Hippocampal formation (tissue), 2 donors: ENCODE measurements at regions not wholly inside any gene's neighbourhood (a gene's known extent, or its start where the extent isn't known, plus 50 kb on each side); places are given as distances from the start of the nearest gene placed in this dataset.

Experiments
- DNase-seq, 2 donors: peaks; one replicate each; lab custom pipeline; 2025; lab: John Stamatoyannopoulos, UW

DNA sequence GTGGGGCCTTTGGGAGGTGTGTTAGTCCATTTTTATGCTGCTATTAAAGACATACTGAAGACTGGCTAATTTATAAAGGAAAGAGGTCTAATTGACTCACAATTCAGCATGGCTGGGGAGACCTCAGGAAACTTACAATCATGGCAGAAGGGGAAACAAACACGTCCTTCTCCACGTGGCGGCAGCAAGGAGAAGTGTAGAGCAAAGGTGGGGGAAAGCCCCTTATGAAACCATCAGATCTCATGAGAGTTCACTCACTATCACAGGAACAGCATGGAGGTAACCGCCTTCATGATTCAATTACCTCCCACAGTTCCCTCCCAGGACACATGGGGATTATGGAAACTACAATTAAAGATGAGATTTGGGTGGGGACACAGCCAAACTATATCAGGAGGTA lies 187.1 kb upstream of the OSR1 start:
- DNase-seq, result no peak

DNA sequence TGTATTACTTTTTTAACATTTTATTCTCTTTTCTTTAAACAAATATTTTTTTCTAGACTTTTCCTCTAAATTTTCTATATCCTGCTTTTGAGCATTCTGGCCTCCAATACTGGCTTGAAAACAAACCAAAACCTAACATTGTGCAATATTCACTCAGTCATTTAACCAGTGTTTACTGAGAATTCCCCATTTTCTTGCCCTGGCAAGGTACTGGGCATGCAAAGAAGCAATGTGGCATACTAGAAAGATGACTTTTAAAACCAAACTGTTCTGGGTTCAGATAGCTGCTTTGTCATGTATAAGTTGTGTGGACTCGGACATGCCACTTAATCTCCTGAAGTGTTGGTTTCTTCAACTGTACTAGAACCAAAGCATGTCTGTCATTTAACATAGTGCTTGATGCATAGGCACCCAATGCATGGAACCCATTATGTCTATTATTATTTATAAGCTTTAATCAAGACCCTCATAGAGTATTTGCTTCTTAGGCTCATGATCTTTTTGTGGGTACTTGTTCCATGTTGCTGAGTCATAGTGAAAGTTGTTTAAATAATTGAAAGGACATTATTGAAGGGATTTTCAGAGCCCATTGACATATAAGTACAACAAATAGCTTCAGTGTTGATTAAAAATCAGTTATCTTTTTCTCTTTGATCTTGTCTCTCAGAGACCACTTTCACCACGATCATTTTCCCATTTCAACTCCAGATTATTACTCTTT lies 185.4 kb upstream of the OSR1 start:
- no peak for DNase-seq

DNA sequence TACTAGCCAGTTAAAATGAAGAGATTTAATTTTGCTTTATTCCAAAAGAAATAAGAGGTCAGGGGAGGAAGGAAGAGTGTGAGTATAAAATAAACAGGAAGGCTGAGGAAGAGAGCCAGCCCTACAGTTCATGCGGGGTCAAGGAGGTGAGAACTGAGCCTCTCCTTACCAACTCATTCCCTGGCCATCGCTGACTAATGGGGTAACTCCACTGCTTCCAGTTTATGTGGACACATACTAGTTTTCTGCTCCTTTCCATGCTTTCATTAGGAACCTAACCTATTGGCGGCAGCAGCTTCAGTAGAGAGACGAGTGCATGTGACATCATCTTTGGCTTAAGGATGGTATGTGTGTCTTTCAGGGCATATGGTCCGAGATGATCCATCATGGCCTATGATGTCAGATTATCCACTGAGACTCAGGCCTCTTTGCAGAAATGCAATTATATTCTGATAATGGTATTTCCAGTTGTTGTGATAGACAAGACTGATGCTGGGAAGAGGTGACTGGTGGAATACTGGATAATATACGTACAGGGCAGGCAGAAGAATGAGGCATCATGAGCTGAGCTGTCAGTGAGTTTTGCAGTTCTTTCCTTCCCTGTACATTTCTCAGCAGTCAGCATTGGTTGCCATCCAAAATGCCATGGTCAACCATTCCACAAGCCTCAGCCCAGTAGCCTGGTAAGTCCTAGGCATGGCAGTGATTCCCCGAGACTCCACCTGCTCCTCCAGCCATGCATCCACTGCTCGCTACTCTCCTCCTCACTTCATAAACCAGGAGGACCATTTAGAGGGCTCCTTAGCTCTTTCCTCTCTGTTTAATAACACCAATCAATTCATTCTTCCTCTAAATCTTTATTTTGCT lies 184.6 kb upstream of the OSR1 start:
- no peak for DNase-seq

DNA sequence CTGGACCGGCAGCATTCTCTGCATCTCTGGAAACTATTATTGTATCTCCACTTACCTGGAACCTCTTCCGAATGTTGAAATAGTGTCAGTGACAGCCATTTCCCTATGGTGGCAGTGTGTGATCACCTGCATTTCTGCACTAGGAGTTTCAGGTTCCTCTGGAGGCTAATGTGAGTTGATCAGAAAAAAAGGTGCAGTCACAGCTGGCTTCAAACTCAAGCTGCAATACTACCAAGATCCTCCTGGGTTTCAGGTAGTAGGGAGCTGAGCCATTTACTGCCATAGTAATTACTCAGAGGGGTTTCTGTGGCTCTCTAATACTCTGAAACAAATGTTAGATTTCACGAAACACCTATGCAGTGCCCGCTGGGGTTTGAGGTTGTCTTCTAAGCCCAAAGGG lies 183.5 kb upstream of the OSR1 start:
- no peak for DNase-seq

DNA sequence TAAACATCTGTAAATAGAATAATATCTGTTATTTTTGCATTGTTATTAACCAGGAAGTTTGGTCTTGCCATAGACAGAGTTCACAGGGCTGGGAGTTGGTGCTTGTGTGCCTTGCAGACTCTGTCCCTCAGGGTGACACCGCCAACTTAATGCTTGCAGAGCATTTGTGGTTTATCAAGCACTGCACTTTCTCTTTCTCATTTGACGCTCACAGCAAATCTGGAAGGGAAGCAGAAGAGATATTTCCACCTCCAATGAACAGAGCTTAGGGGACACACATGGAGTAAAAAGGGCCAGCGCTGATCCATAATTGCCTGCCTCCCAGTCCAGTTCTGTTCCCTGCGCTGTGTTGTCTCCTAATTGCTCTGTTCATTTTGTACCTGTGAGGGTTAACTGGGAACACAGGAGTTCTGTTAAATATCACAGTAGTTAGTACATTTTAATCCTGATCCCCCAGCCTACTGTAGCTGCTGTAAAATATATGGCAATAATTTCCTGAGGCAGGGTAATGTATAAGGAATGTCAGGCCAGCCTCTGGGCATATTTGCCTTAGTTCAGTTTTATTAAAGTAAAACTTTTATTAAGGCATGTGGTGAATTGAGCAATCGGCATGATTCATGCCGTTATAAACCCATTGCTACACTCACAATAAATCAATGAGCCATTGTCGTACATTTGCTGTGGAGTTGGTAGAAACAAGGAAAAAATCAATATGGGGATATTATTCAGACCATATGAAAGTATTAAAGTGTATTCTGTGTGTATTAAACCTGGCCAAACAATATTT lies 182.5 kb upstream of the OSR1 start:
- DNase-seq, result no peak

DNA sequence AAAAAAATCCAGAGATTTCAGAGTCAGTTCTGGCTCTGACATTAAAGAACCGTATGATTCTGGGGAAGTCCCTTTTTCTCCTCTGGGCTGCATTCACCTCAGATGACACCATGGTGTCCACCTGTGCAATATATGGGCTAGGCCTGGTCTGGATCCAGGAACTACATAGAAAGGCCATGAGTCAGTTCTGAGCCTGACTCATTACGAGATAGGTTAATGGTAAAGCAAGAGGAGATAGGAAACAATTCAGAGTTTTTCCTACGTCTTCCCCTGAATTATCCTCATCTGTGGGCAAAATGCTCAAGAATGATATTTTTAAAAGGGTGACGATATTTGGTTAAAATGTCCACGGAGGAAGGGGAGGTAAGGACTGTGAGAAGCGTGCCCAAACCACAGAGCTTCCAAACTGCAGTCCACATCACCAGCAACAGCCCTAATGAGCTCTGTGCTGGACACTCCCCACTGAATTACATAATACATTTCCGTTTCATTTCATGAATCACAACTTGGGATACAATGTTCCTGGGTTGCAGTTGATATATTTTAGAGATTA lies 180.1 kb upstream of the OSR1 start:
- DNase-seq, result no peak

DNA sequence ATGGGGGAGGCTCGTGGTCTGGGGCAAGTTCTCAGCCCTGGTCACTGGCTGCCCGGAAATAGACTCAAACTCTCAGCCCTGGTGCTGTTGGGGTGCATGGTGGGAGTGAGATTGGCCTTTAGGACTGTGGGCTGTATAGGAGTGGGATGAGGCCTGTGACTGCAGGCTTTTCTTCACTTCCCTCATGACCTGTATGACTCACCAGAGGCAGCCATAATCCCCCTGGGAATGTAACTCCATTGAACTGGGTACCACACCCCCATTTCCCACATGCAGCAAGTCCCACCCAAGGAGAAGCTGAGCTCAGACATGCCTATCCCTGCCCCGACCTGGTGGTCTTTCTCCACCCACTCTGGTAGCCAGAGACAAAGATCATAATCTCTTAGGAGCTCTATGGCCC lies 177.7 kb upstream of the OSR1 start:
- DNase-seq, result no peak

DNA sequence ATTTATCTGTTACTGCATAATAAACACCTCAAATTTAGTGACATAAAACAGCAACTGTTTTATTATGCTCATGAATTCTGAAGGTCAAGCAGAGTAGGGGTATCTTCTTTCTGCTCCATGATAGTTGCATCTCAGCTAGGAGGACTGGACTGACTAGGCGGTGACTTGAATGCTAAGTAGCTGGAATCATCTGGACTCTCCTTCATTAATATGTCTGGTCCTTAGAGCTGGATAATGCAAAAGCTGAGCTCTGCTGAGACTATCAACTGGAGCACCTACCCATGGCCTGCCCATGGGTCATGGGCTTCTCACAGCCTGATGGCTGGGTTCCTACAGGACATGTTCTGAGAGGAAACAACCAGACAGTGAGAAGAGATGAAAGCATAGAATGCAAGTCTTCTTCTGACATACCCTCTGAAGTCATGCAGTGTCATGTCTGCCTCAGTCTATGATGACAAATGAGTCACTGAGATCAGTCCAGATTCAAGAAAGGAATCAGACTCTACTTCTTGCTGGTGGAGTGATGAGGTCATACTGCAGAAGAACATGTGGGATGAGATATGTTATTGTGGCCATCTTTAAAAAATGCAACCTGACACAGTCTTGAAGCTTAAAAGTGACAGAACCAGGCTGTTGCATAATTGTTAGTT lies 174.2 kb upstream of the OSR1 start:
- no peak for DNase-seq

DNA sequence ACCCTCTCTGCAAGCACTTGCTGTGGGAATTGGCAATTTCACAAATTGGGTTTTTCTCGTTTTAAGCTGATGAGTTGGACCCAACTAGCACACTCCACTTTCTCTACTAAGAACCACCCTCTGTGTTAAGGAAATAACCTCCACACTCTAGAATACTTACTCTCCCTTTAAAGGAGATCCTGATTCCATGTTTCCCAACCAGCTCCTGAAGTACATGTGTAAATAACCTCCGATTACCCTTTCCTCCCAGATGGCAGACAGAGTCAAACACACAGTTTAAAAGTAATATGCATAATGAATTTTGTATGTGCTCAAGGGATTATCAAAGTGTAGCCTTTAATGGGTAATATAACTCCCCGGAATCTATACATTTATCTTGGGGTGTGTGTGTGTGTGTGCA lies 171.3 kb upstream of the OSR1 start:
- no peak for DNase-seq

DNA sequence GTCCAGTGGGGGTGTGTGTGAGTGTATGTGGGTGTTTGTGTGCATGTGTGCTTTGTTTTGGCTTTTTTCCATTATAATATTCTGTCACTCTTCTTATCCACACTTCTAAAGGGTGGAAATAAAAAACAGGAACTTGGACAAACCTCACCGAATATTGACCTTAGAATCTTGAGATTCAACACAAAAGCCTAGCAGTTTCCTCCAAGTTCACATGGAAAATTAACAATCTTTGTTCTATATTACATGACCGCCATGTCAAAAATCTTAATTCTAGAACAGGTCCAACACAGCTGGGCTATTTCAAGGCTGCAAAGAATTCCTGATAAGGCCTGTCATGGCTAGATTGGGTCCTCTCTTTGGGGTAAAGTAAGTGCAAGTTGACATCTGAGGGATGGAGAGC lies 169.3 kb upstream of the OSR1 start:
- DNase-seq, result no peak

DNA sequence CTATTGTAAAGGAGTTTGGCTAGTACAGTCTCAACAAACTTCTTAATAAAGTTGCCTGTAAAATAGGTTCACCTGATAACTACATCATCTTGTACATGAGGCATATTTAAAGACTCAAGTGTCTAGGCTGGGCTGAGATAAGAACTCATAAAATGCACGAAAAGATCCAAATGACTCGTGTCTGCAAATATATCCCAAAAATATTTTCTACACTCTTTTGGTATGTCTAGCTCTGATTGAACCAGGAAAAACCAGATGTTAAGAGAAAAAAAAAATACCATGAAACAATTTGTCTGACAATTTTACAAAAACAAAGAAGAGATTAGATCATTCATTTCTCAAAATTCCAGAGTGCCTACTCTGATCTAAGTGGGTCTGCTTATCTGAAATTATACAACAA lies 166.9 kb upstream of the OSR1 start:
- no peak for DNase-seq

DNA sequence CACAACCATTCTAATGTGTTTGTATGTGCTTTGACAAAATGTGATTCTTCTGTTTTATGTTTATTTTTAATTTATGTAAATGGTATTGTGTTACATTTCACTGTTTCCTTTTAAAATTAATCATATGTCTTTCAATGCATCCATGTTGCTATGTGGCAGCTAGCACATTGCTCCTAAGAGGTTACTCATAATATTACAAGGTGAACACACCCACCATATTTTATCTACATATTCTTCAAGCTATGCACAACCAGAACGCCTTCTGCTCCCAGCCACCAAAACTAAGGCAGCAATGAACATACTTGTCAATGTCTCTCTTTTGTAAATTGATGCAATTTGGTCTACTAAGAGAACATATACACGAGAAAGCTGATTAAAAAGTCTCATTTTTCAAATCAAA lies 160.6 kb upstream of the OSR1 start:
- DNase-seq, result no peak

DNA sequence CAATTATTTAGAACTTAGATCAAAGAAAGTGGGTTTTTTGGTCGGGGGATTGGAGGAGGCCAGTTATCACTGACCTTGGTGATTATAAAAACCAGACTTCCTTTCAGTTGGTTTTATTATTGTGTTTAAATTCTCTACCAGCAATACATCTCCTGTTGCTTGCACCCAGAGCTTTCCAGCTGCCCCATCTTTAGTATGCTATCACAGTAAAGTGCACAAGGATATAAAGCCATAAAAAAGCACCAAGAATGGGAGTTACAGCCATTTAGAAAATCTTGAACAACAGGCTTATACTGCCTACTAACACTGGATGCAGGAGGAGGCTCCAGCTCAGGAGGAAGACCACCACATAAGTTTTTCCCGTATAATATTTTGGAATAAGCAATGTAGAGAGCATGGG lies 148.7 kb upstream of the OSR1 start:
- DNase-seq, result no peak

DNA sequence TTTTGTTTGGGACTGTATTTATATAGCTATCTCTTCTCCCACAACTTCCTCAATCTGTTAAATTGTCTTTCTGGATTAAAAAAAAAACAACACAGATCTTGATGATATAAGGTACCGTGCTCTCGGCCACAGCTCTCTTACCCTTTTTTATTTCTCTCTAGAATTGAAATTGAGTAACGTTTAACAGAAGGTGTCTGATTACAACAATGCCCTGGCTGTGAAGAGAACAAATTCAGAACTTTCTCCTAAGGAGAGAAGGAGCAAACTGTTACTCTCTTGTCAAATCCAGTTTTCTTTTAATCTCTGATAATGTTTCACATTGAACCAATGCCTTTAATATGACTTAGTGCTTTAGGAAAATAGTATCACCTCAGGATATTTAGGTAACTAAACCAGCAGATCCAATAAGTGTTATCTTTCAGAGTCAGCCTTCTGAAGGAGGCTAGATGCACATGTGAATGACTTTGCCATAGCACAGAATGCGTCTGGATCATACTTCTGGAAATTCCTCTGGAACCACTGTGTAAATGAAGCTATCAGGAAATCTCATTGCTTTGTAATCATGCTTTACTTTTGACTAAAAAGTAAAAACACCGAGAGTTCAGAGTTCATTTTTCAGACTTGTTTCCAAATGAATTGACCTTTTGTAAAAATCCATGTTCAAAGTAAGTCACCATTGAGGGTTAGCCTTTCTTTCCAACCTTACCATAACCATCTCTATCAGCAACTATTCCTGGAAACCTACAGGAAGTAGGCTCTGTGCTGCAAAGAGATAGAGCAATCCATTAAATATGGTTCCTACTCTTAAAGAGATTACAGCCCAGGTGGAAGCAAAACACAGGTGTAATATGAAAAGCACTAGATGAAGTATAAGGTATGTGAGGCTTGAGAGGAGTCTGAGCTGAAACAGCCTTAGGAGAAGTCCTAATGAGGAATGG lies 147.0 kb upstream of the OSR1 start:
- no peak for DNase-seq

DNA sequence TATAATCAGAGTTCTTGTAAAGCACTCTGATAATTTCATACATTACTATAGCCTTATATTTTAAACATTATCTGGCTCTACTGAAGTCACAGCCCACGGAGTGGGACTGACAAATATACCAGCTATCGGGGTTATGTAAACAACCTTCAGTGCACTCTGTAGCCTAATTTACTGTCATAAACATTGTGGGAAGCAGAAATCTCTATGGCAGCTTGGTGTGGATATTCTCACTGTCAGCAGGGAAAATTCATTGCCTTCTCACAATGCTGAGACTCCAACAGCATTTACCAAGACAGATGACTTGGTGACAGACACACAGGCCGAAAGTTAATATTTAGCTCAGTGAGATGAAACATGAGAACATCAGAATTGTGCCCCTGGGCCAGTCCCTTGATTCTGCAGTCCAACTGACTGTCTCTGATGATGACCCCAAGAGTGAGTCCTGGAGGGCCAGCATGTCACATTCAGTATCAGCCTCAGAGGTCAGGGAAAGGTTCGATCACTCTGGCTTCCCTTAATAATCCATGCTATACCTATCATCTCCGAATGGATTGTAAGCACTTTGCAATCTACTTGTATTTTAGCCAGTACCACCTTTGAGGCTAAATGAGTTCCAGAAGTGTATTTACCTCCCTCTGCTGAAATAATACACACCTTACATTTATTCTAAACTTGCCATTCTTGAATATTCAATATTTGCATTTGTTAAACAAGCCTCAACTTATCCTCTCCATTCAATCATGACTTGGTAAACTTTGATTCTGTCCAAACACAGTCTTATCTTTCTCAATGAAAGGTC lies 146.2 kb upstream of the OSR1 start:
- DNase-seq, result no peak

DNA sequence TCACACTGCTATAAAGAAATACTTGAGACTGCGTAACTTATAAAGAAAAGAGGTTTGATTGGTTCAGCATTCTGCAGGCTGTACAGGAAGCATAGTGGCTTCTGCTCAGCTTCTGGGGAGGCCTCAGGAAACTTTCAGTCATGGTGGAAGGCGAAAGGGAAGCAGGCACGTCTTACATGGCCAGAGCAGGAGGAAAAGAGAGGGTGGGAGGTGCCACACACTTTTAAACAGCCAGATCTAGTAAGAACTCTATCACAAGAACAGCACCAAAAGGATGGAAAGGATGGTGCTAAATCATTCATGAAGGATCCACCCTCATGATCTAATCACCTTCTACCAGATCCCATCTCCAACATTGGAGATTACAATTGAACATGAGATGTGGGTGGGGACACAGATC lies 145.5 kb upstream of the OSR1 start:
- no peak for DNase-seq

DNA sequence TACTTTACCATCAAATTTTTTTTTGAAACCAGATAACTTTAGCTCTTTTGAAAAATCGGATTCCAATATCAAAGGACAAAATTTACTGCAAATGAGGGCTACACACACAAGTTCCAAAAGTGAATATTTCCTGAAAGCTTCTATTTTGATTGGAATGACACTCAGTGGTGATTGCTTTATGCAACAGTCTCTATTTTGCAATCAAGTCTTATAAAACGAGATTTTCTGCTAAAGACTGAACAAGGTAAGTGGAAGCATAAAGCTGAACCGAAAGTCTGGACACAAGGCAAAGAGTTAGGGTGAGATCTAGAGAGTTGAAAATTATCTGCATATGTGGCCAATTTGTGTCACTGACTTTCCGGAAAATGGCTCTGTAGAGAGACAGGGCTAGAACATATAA lies 145.0 kb upstream of the OSR1 start:
- no peak for DNase-seq

DNA sequence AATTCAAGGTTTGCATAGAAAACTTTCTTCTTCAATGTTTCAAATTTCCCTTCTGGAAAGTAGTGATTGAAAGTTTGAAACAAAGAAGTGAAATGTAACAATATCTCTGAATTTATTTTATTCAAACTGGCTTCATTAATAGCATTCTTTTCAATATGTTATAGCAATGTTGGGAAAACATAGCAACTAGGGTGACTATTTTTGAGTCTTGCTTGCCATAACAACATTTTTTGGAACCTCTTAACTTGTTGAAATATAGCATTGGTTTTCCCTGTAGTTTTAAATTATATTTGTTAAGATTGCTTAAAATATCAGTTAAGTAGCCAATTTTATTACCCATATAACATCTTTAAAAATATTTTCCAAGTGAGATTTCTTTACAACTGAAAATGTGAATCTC lies 141.7 kb upstream of the OSR1 start:
- no peak for DNase-seq

DNA sequence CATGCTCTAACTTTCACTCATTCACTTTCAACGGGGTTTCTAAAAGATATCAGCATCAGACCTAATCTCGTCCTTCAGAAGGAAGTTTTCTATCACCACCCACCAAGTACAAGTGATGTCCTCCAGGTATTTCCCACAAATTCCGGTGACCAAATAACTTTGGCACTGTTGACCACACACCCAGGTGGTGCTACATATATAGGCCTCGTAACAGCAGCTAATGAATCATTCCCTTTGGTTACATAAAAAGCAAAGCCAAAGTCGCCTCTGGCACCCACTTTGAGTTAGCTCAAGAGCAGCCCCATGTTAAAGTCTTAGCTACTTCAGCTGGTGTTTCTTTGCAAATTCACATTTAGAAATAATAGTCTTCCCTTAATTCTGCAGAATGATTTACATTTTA lies 138.2 kb upstream of the OSR1 start:
- DNase-seq, result no peak

DNA sequence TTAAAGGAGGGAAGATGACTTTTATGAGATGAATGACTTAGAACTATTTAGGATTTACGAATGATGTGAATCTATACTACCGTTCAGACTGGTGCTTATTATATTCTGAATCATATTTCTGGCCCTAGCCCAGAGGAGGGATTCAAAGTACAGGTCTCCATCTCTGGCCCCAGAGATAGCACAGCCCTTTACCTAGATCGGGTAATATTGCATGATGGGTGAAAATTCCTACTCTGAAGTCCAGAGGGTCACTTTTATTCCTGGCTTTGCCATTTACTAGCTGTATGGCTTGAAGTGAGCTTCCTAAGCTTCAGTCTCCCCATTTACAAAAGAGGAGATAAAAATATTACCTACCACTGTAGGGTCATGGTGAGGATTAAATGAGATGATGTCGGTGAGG lies 135.8 kb upstream of the OSR1 start:
- no peak for DNase-seq
